ENCODE measurements at regions not wholly inside any gene's neighbourhood (a gene's known extent, or its start where the extent isn't known, plus 50 kb on each side); places are given as distances from the start of the nearest gene placed in this dataset.

DNA sequence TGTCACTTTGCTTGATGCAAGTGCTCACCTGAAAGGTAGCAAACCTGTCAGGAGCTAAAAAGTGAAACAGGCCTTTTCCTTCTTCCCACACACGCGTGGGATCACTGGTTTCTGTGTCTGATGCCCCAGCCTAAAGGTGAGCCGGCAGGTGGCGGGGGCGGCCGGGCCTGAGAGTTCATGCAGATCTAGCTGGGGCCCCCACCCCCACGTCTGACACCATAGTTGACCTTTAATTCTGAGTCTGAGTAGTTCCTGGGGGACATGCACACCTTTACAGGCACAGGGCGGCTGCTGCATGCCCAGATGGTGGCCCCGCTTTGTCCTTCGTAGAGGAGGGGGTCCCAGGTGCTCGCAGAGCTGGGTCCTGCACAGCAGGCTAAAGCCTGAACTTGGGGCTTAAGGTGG is 345.3 kb downstream of the TEX29 start:
- DNase-seq: no peak
- Histone ChIP-seq H3K9me3 (replicated peaks; ENCODE audit: insufficient read depth, low read length) (no peaks in the 10 kb centered on the region), H3K4me2 (ENCODE audit: low read depth, low read length) (no peak overlapping the region), H3K9me2 (replicated peaks; ENCODE audit: insufficient read depth, low read length) (no peaks in the 10 kb centered on the region), H3K4me3 (ENCODE audit: low read length) (no peak overlapping the region), H2AFZ (ENCODE audit: low read length) (no peak overlapping the region), H3K27me3 (replicated peaks; ENCODE audit: insufficient read depth, low read length) (no peaks in the 10 kb centered on the region), H3K9ac (ENCODE audit: low read length) (no peak overlapping the region), H3F3A (ENCODE audit: insufficient read depth, low read length) (no peaks in the 10 kb centered on the region), H3K36me3 (replicated peaks; ENCODE audit: insufficient read depth, low read length) (no peaks in the 10 kb centered on the region), H3K27ac (ENCODE audit: low read length) (no peak overlapping the region), H3K79me2 (ENCODE audit: low read length) (no peaks in the 10 kb centered on the region), H4K20me1 (ENCODE audit: insufficient read depth, low read length) (no peaks in the 10 kb centered on the region), H3K4me1 (ENCODE audit: low read length) (no peaks in the 10 kb centered on the region)
- TF ChIP-seq EZH2phosphoT487 (IDR thresholded peaks at IDR 0.05; ENCODE audit: low read length): no peak
- TF ChIP-seq, protein P1, sequence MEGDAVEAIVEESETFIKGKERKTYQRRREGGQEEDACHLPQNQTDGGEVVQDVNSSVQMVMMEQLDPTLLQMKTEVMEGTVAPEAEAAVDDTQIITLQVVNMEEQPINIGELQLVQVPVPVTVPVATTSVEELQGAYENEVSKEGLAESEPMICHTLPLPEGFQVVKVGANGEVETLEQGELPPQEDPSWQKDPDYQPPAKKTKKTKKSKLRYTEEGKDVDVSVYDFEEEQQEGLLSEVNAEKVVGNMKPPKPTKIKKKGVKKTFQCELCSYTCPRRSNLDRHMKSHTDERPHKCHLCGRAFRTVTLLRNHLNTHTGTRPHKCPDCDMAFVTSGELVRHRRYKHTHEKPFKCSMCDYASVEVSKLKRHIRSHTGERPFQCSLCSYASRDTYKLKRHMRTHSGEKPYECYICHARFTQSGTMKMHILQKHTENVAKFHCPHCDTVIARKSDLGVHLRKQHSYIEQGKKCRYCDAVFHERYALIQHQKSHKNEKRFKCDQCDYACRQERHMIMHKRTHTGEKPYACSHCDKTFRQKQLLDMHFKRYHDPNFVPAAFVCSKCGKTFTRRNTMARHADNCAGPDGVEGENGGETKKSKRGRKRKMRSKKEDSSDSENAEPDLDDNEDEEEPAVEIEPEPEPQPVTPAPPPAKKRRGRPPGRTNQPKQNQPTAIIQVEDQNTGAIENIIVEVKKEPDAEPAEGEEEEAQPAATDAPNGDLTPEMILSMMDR (IDR thresholded peaks at IDR 0.05; ENCODE audit: low read length): no peak
- no peak for TF ChIP-seq EZH2 (optimal IDR thresholded peaks at IDR 0.05; ENCODE audit: low read depth, low read length)

DNA sequence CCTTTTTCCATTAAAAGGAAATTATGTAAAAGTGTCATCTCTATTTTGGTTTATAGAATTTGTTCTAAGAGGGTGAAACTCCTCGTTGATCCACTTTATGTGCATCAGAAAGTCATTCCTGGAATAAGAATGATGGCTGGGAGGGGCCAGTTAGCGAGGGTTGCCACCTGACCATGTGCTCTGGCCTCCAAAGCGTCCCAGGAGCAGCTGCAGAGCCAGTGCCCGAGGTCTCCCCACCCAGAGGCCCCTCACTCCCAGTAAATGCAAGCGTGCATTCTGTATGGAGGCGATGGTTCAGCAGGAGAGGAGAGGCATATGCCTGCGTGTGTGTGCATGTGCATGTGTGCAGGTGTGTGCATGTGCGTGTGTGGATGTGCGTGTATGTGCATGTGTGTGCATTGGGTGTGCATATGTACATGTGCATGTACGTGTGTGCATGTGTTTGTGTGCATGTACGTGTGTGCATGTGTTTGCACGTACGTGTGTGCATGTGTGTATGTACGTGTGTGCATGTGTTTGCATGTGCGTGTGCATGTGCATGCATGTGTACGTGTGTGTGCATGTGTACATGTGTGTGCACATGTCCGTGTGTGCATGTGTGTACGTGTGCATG is 345.8 kb downstream of the TEX29 start:
- no peaks in the 10 kb centered on the region for H3K4me1 ChIP-seq (ENCODE audit: low read length)
- no peaks in the 10 kb centered on the region for H3K9me2 ChIP-seq (replicated peaks; ENCODE audit: insufficient read depth, low read length)
- no peak overlapping the region for H3K4me2 ChIP-seq (ENCODE audit: low read depth, low read length)
- no peak overlapping the region for H3K4me3 ChIP-seq (ENCODE audit: low read length)
- no peaks in the 10 kb centered on the region for H3K79me2 ChIP-seq (ENCODE audit: low read length)
- no peak overlapping the region for H2AFZ ChIP-seq (ENCODE audit: low read length)
- DNase-seq: no peak
- H3K27ac ChIP-seq (ENCODE audit: low read length): no peak overlapping the region
- no peaks in the 10 kb centered on the region for H3K9me3 ChIP-seq (replicated peaks; ENCODE audit: insufficient read depth, low read length)
- no peaks in the 10 kb centered on the region for H3K27me3 ChIP-seq (replicated peaks; ENCODE audit: insufficient read depth, low read length)
- no peaks in the 10 kb centered on the region for H4K20me1 ChIP-seq (ENCODE audit: insufficient read depth, low read length)
- no peak overlapping the region for H3K9ac ChIP-seq (ENCODE audit: low read length)
- no peak for TF ChIP-seq EZH2phosphoT487 (IDR thresholded peaks at IDR 0.05; ENCODE audit: low read length)
- no peak for TF ChIP-seq EZH2 (optimal IDR thresholded peaks at IDR 0.05; ENCODE audit: low read depth, low read length)
- TF ChIP-seq, protein P1 (IDR thresholded peaks at IDR 0.05; ENCODE audit: low read length): no peak
- no peaks in the 10 kb centered on the region for H3K36me3 ChIP-seq (replicated peaks; ENCODE audit: insufficient read depth, low read length)
- no peaks in the 10 kb centered on the region for H3F3A ChIP-seq (ENCODE audit: insufficient read depth, low read length)

DNA sequence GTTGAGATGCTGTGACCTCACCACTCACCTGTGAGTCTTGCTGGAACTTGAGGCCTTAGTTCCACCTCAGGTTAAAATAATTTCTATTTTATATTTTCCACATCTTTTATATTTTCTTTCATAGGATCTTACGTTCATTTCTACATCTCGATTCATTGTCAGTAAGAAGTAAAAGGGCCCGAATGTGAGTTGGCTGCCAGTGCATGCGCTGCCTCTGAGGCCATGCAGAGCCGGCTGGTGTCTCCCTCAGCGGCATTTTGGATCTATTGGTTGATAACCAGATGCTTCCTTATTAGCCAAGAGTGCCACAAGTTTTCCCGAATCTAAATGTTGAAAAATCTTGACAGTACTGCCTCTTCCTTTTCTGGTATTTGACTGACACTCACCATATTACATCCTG is 347.3 kb downstream of the TEX29 start:
- Histone ChIP-seq H3K27ac (ENCODE audit: low read length) (no peak overlapping the region), H3K79me2 (ENCODE audit: low read length) (no peaks in the 10 kb centered on the region), H3K36me3 (replicated peaks; ENCODE audit: insufficient read depth, low read length) (no peaks in the 10 kb centered on the region), H3K4me1 (ENCODE audit: low read length) (no peaks in the 10 kb centered on the region), H3K9ac (ENCODE audit: low read length) (no peak overlapping the region), H3K4me2 (ENCODE audit: low read depth, low read length) (no peak overlapping the region), H3K9me2 (replicated peaks; ENCODE audit: insufficient read depth, low read length) (no peaks in the 10 kb centered on the region), H3K9me3 (replicated peaks; ENCODE audit: insufficient read depth, low read length) (no peaks in the 10 kb centered on the region), H2AFZ (ENCODE audit: low read length) (no peak overlapping the region), H4K20me1 (ENCODE audit: insufficient read depth, low read length) (no peaks in the 10 kb centered on the region), H3F3A (ENCODE audit: insufficient read depth, low read length) (no peaks in the 10 kb centered on the region), H3K4me3 (ENCODE audit: low read length) (no peak overlapping the region), H3K27me3 (replicated peaks; ENCODE audit: insufficient read depth, low read length) (no peaks in the 10 kb centered on the region)
- no peak for DNase-seq
- TF ChIP-seq, protein P1 (IDR thresholded peaks at IDR 0.05; ENCODE audit: low read length): no peak
- TF ChIP-seq EZH2 (optimal IDR thresholded peaks at IDR 0.05; ENCODE audit: low read depth, low read length) (no peak), EZH2phosphoT487 (IDR thresholded peaks at IDR 0.05; ENCODE audit: low read length) (no peak)
